BJ (cell line): ENCODE measurements at regions not wholly inside any gene's neighbourhood (a gene's known extent, or its start where the extent isn't known, plus 50 kb on each side); places are given as distances from the start of the nearest gene placed in this dataset.

Experiments used
- CTCF ChIA-PET: fragments of 350-600 bp; formaldehyde crosslinking; extraction: SDS; loops from one replicate; lab custom pipeline; 2021; ENCODE audit warnings: antibody characterized with exemption, inconsistent platforms; lab: Yijun Ruan, JAX
- POLR2A ChIA-PET: fragments of 300-600 bp; sonication (Branson Sonifier 250); formaldehyde crosslinking; extraction: SDS; loops from one replicate; lab custom pipeline; 2021; ENCODE audit warnings: antibody characterized with exemption; lab: Charles Lee
- DNase-seq: peaks from one replicate; pipeline ENCODE4 v3.0.0-alpha.2; 2011; ENCODE audit warnings: low read depth
- H3K27me3 ChIP-seq: 2 replicates; pipeline ENCODE4 v1.6.0; 2011; ENCODE audit warnings: low read length; ENCODE audit not compliant: control insufficient read depth, insufficient read depth
- H3K36me3 ChIP-seq: 2 replicates; pipeline ENCODE4 v1.5.1; 2011; ENCODE audit warnings: low read length; ENCODE audit not compliant: control insufficient read depth, insufficient read depth
- H3K4me3 ChIP-seq: 2 replicates; pipeline ENCODE4 v1.5.1; 2011; ENCODE audit warnings: low read depth, mild to moderate bottlenecking, control low read depth, low read length
- TF ChIP-seq, protein P1 (sequence below): IDR thresholded peaks from 2 replicates; pipeline ENCODE4 v1.5.1; 2011; ENCODE audit warnings: low read depth, mild to moderate bottlenecking, control low read depth, inconsistent platforms, low read length, moderate library complexity; ENCODE audit not compliant: insufficient read depth

DNA sequence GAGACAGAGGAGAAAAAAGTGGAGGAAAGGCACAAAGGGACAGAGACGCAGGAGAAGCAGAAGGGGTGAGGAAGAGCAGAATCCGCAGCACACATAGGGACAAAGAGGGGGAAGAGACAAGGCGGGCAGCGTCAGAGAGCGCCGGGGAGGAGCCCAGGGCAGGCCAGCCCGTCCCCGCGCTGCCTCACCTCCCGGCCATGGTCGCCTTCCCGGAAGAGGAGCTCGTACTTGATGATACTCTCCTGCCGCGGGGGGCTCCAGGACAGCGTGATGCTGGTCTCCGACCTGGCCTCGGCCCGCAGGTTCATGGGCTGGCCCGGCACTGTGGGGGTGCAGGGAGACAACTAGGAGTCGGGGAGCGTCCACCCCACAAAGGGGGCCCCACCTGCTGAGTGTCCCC is 100.6 kb downstream of the PTPRS start:
- CTCF ChIA-PET, result no interaction called here
- Histone ChIP-seq H3K36me3 (peaks cover 29% of the 10 kb centered on the region), H3K27me3 (no peaks in the 10 kb centered on the region), H3K4me3 (no peak overlapping the region)
- no peak for DNase-seq
- TF ChIP-seq, protein P1, sequence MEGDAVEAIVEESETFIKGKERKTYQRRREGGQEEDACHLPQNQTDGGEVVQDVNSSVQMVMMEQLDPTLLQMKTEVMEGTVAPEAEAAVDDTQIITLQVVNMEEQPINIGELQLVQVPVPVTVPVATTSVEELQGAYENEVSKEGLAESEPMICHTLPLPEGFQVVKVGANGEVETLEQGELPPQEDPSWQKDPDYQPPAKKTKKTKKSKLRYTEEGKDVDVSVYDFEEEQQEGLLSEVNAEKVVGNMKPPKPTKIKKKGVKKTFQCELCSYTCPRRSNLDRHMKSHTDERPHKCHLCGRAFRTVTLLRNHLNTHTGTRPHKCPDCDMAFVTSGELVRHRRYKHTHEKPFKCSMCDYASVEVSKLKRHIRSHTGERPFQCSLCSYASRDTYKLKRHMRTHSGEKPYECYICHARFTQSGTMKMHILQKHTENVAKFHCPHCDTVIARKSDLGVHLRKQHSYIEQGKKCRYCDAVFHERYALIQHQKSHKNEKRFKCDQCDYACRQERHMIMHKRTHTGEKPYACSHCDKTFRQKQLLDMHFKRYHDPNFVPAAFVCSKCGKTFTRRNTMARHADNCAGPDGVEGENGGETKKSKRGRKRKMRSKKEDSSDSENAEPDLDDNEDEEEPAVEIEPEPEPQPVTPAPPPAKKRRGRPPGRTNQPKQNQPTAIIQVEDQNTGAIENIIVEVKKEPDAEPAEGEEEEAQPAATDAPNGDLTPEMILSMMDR, result no peak
- POLR2A ChIA-PET, result interaction anchor here (0.6 kb wide), 1 partner anchor 10 kb away, joined by 3 read pairs; no protein-coding TSS in a partner anchor

DNA sequence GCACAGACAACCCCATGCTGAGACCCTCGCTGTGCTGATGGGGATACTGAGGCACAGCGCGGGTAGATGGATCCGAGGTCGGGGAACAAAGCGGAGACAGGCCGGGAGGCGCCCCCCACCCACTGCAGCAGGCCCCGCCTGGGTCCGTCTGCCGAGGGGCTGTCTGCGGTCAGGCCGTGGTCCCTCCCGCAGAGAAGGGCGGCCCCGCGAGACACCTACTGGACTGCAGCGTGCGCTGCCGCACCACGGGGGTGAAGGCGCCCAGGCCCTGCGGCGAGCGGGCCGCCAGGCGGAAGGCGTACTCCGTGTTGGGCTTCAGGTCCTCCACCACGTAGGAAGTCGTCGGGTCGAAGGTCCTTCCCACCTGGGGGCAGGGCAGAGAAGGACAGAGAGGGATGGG is 101.9 kb downstream of the PTPRS start:
- TF ChIP-seq, protein P1, result no peak

DNA sequence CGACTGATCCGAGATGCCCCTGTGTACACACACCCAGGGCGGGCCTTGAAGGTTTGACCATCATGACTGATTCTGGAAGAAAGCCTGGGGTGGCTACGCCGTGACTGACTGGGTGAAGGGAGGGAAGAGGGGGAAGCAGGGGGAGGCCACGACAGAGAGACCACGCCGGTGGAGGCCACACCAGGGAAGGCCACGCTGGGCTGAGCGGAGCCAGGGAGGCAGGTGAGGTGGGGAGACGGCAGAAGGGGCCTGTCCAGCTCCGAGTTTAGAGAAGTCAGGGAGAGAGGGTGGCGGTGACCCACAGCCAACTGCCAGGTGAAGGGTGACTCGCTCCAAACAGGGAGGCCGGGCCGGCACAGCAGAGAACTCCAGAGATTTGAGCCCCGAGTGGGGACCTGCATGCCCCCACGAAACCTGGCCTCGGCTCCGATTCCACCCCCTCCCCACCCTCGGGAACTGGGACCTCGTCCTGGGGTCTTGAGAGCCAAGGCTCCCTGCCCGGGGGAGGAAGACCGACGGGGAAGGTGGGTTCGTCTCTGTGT is 102.6 kb downstream of the PTPRS start:
- CTCF ChIA-PET, result no interaction called here
- POLR2A ChIA-PET, result no interaction called here
- no peak for DNase-seq
- no peaks in the 10 kb centered on the region for H3K27me3 ChIP-seq
- TF ChIP-seq, protein P1, result no peak
- H3K36me3 ChIP-seq, result peaks cover 20% of the 10 kb centered on the region
- H3K4me3 ChIP-seq, result no peak overlapping the region

More for the DNA sequence above, 101.9 kb downstream of the PTPRS start:
- Histone ChIP-seq H3K27me3 (no peaks in the 10 kb centered on the region), H3K36me3 (peaks cover 21% of the 10 kb centered on the region), H3K4me3 (no peak overlapping the region)
- DNase-seq, result no peak
- POLR2A ChIA-PET, result no interaction called here
- CTCF ChIA-PET, result no interaction called here

DNA sequence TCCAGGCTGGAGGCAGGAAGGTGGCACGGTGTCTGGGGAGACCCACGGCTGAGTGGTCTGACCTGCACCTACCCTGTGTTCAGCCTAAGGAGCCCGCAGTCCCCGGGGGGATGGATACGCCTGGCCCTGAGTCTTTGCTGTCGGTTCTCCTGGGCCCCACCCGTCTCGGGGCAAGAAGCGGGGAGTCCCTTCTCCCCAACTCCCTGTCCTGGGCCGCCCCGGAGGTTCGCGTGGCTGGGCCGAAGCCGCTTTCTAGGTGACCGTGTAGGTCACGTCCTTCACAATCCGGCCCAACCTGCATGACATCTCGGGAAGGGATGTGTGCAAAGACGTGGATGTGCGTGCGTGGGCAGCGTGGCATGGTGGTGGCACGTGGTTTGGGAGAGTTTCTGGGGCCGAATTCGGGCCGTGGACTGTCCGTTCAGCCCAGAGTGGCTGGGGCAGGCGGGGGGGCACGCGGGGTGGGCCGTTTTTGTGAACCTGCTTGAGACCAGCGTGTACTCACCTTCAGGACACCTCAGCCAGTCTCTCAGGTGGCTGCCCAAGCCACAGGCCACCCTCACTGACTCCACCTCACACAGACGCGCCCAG is 103.3 kb downstream of the PTPRS start:
- Histone ChIP-seq H3K4me3 (no peak overlapping the region), H3K27me3 (no peaks in the 10 kb centered on the region), H3K36me3 (peaks cover 20% of the 10 kb centered on the region)
- POLR2A ChIA-PET, result interaction anchor here (0.6 kb wide), 1 partner anchor 51 kb away, joined by 9 read pairs; no protein-coding TSS in a partner anchor
- TF ChIP-seq, protein P1, result no peak
- CTCF ChIA-PET, result no interaction called here
- no peak for DNase-seq

DNA sequence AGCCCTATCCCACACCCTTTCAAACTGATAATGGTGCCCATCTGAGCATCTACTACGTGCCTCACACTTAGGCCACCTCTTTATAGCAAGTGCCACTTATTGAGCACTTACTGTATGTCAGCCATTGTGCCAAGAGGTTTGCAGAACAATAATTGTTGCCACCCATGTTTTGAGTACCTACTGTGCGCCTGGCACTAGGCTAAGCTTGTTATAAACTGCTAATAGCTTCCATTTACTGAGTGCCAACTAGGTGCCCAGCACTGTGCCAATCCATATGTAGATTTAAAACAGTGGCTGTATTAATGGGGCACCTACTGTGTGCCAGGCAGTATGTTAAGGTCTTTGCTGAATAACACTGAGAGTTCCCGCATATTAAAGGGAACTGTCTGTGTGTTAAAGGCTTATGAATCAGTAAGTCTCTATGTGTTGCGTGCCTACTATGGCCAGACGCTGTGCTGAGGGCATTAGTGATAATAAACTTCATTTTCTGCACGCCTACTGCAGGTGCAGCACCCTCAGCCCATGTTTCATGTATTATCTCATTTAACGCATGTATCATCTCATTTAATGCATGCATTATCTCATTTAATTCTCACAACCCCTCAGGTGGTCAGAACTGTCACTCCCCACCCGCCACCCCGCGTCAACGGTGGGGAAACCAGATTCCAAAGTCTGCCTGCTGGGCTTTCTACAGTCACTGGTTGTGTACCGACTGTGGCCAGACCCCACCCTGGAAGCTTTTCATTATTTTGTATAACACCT is 105.0 kb downstream of the PTPRS start:
- Histone ChIP-seq H3K36me3 (peaks cover 21% of the 10 kb centered on the region), H3K27me3 (no peaks in the 10 kb centered on the region), H3K4me3 (no peak overlapping the region)
- CTCF ChIA-PET, result no interaction called here
- TF ChIP-seq, protein P1, result no peak
- DNase-seq, result no peak
- POLR2A ChIA-PET, result no interaction called here
